SK-N-SH treated with all-trans-retinoic acid at 6 μM for 48 hours (cell line): ENCODE measurements at regions not wholly inside any gene's neighbourhood (a gene's known extent, or its start where the extent isn't known, plus 50 kb on each side); places are given as distances from the start of the nearest gene placed in this dataset.
A peak's percentile ranks its signal among the peaks of the same experiment; 100 is the strongest.

Source experiments
- ATAC-seq: fragments of 200-7000 bp; cut with Tn5 transposase; 3 replicates; pipeline ENCODE4 v1.9.1; 2020; ENCODE audit warnings: mild to moderate bottlenecking, moderate library complexity
- ARNTL ChIP-seq: fragments of 450-650 bp; formaldehyde crosslinking; IDR thresholded peaks from 2 replicates; pipeline ENCODE4 v1.5.0; 2020; ENCODE audit warnings: low read depth, mild to moderate bottlenecking, moderate library complexity, borderline replicate concordance
- BACH2 ChIP-seq: fragments of 250-450 bp; sonication (Bioruptor Pico); IDR thresholded peaks from 2 replicates; pipeline ENCODE4 v1.9.0; 2021; ENCODE audit warnings: mild to moderate bottlenecking, borderline replicate concordance
- CSDC2 ChIP-seq: fragments of 250-450 bp; sonication (Bioruptor Pico); IDR thresholded peaks from 2 replicates; pipeline ENCODE4 v1.5.0; 2020; ENCODE audit warnings: mild to moderate bottlenecking, moderate library complexity
- CSRNP3 ChIP-seq: fragments of 250-450 bp; sonication (Bioruptor Pico); IDR thresholded peaks from 2 replicates; pipeline ENCODE4 v1.5.1; 2021; ENCODE audit warnings: mild to moderate bottlenecking, moderate library complexity
- ESRRG ChIP-seq: fragments of 250-450 bp; sonication (Bioruptor Pico); IDR thresholded peaks from 2 replicates; pipeline ENCODE4 v1.6.1; 2021; ENCODE audit warnings: mild to moderate bottlenecking
- GLIS3 ChIP-seq: fragments of 250-450 bp; sonication (Bioruptor Pico); IDR thresholded peaks from 2 replicates; pipeline ENCODE4 v1.5.0; 2020; ENCODE audit warnings: mild to moderate bottlenecking, moderate library complexity
- ISL1 ChIP-seq: fragments of 250-450 bp; sonication (Bioruptor Pico); IDR thresholded peaks from 2 replicates; pipeline ENCODE4 v2.1.2; 2022; ENCODE audit warnings: mild to moderate bottlenecking, moderate library complexity
- OSR1 ChIP-seq: fragments of 250-450 bp; sonication (Bioruptor Pico); IDR thresholded peaks from 2 replicates; pipeline ENCODE4 v1.8.0; 2022; ENCODE audit warnings: moderate library complexity, mild to moderate bottlenecking, inconsistent platforms
- POU6F1 ChIP-seq: fragments of 250-450 bp; sonication (Bioruptor Pico); IDR thresholded peaks from 2 replicates; pipeline ENCODE4 v1.8.0; 2021; ENCODE audit warnings: low read depth, mild to moderate bottlenecking, moderate library complexity, borderline replicate concordance
- PPARA ChIP-seq: fragments of 250-450 bp; sonication (Bioruptor Pico); IDR thresholded peaks from 2 replicates; pipeline ENCODE4 v1.5.0; 2020; ENCODE audit warnings: mild to moderate bottlenecking, borderline replicate concordance
- SNAI2 ChIP-seq: fragments of 250-450 bp; sonication (Bioruptor Pico); IDR thresholded peaks from 2 replicates; pipeline ENCODE4 v1.5.0; 2020; ENCODE audit warnings: mild to moderate bottlenecking, moderate library complexity
- TCF4 ChIP-seq: fragments of 250-450 bp; sonication (Bioruptor Pico); IDR thresholded peaks from 2 replicates; pipeline ENCODE4 v1.8.0; 2021; ENCODE audit warnings: mild to moderate bottlenecking, moderate library complexity, borderline replicate concordance
- TOX ChIP-seq: fragments of 250-450 bp; sonication (Bioruptor Pico); IDR thresholded peaks from 2 replicates; pipeline ENCODE4 v1.8.0; 2021; ENCODE audit warnings: mild to moderate bottlenecking, moderate library complexity, borderline replicate concordance
- ZFP3 ChIP-seq: fragments of 250-450 bp; sonication (Bioruptor Pico); IDR thresholded peaks from 2 replicates; pipeline ENCODE4 v1.5.0; 2020; ENCODE audit warnings: mild to moderate bottlenecking, moderate library complexity
- ZFP30 ChIP-seq: fragments of 450-650 bp; formaldehyde crosslinking; IDR thresholded peaks from 2 replicates; pipeline ENCODE4 v1.5.0; 2022; ENCODE audit warnings: mild to moderate bottlenecking, moderate library complexity
- ZNF565 ChIP-seq: fragments of 450-650 bp; formaldehyde crosslinking; conservative IDR thresholded peaks from 2 replicates; pipeline ENCODE4 v1.5.0; 2020; ENCODE audit warnings: low read depth, mild to moderate bottlenecking, moderate library complexity
- ZNF70 ChIP-seq: fragments of 450-650 bp; formaldehyde crosslinking; IDR thresholded peaks from 2 replicates; pipeline ENCODE4 v1.5.0; 2020; ENCODE audit warnings: mild to moderate bottlenecking, moderate library complexity
- ZNF8 ChIP-seq: fragments of 450-650 bp; formaldehyde crosslinking; IDR thresholded peaks from 2 replicates; pipeline ENCODE4 v1.5.0; 2020; ENCODE audit warnings: mild to moderate bottlenecking, moderate library complexity
- TF ChIP-seq, protein P1 (sequence below): fragments of 250-450 bp; sonication (Bioruptor Pico); IDR thresholded peaks from 2 replicates; pipeline ENCODE4 v1.5.0; 2020; ENCODE audit warnings: mild to moderate bottlenecking, moderate library complexity

DNA sequence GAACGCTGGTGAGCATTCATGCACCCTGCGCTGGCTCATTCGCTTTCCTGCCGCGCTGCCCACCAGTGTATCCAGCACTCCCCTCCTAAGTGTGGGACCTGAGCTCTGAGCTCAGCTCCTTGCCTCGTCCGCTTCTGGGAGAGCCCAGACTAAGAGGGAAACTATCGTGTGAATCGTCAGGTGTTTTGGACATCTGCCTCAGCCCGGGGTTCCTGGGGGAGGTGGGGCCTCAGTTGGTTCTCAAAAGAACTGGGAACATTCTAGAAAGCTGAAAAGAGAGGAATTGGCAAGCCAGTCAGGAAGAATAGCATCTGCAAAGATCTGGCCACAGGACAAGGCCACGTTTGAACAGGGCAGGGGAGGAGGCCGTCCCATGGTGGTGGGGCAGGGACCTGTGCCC is 205.4 kb upstream of the CIBAR2 start (continued):
- no peak for TF ChIP-seq POU6F1 (CRISPR knock-in tag)
- no peak for TF ChIP-seq PPARA (CRISPR knock-in tag)
- no peak for TF ChIP-seq ZFP3 (CRISPR knock-in tag)

GRCh38 chr16:85319208-85319983 is 207.1 kb upstream of the CIBAR2 start:
- no peak for TF ChIP-seq PPARA (CRISPR knock-in tag)
- ATAC-seq, result no peak

DNA sequence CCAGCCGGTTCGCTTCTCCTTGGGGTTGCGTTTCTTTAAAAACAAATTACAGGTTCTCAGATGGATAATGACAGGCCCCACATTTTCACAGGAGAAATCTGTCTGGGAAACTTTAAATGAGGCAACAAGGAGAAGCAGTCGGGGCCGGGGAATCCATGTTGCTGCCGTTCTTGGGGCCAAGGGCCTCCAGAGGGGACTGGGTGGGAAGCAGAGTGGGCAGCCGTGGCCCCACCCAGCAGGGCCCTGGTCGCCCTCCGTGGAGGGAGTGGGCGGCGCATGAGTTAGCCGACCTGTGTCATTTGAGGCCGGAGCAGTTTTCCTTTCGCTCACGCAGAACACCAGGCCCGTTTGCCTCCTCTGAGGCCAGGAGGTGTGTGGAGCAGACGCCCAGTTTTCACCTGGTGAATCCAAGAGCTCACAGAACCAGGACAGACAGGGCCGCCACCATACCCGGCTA is 207.7 kb upstream of the CIBAR2 start:
- TF ChIP-seq, protein P1, sequence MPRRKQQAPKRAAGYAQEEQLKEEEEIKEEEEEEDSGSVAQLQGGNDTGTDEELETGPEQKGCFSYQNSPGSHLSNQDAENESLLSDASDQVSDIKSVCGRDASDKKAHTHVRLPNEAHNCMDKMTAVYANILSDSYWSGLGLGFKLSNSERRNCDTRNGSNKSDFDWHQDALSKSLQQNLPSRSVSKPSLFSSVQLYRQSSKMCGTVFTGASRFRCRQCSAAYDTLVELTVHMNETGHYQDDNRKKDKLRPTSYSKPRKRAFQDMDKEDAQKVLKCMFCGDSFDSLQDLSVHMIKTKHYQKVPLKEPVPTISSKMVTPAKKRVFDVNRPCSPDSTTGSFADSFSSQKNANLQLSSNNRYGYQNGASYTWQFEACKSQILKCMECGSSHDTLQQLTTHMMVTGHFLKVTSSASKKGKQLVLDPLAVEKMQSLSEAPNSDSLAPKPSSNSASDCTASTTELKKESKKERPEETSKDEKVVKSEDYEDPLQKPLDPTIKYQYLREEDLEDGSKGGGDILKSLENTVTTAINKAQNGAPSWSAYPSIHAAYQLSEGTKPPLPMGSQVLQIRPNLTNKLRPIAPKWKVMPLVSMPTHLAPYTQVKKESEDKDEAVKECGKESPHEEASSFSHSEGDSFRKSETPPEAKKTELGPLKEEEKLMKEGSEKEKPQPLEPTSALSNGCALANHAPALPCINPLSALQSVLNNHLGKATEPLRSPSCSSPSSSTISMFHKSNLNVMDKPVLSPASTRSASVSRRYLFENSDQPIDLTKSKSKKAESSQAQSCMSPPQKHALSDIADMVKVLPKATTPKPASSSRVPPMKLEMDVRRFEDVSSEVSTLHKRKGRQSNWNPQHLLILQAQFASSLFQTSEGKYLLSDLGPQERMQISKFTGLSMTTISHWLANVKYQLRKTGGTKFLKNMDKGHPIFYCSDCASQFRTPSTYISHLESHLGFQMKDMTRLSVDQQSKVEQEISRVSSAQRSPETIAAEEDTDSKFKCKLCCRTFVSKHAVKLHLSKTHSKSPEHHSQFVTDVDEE, result no peak
- TF ChIP-seq SNAI2 (CRISPR knock-in tag), result no peak
- TF ChIP-seq, all 23 proteins: peak for 0
- no peak for ATAC-seq

DNA sequence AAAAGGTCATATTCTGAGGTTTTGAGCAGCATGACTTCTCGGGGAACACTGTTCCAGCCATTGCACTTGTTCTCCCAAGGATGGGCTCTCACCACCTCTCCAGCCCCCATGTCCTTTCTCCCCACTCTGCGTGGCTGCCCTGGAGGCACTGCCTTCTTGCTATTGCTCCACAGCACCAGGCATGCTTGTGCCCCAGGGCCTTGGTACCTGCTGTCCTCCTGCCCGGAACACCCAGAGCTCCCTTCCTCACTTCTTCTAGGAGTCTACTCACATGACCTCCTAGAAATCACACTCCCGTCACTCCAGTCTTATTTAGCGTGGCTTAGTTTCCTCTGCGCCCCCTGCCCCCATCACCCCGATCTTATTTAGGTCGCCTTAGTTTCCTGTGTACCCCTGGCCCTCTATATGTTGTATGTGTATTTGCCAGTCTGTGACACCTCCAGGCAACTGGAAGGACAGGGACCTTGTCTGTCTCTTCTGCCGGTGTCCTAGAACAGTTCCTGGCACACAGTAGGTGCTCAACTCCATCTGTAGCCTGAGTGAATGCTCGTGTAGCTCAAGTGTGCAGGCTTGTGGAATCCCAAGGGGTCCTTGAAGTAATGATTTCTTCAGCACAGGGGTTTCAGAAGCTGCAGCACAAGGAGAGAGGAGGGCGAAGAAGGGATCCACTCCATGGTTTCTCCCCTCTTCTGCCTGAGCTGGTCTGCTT is 208.6 kb upstream of the CIBAR2 start:
- ATAC-seq, result no peak
- no peak for TF ChIP-seq ARNTL (CRISPR knock-in tag)
- TF ChIP-seq GLIS3 (CRISPR knock-in tag), result no peak
- no peak for TF ChIP-seq ESRRG
- TF ChIP-seq TOX (CRISPR knock-in tag), result no peak
- no peak for TF ChIP-seq ZFP30 (CRISPR knock-in tag)
- no peak for TF ChIP-seq ZNF8 (CRISPR knock-in tag)

DNA sequence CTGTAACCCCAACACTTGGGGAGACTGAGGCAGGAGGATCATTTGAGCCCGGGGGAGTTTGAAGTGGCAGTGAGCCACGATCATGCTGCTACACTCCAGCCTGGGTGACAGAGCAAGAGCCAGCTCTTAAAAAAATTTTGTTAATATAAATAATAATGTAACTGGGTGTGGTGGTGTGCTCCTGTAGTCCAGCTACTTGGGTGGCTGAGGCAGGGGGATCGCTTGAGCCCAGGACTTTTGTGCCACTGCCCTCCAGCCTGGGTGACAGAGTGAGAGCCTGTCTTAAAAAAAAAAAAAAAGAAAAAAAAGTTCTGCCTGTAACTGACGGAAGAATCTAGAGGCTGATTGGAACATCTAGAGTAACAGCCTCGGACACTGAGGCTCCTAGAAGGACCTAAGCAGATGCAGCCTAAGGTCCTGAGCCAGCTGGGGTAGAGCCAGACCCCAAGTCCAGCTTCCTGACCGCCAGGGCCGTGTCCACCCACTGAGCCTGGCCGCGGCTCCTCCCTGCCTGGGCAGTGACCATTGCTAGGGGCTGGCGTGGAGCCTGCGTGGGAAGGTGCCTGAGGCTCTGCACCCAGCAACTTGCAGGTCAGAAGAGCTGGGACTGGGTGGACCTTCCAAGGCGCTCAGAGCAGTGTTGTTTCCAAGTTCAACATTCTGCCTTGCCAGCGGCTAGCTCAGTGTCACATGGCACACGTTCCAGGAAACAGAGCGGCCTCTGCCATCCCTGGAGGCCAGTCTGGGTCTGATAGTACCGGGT is 209.4 kb upstream of the CIBAR2 start:
- peak; percentile 87 for ATAC-seq
- TF ChIP-seq CSDC2 (CRISPR knock-in tag) (no peak), GLIS3 (CRISPR knock-in tag) (no peak), BACH2 (CRISPR knock-in tag) (no peak), POU6F1 (CRISPR knock-in tag) (no peak), PPARA (CRISPR knock-in tag) (no peak), TCF4 (CRISPR knock-in tag) (no peak), OSR1 (CRISPR knock-in tag) (no peak), ZFP3 (CRISPR knock-in tag) (no peak), ZFP30 (CRISPR knock-in tag) (no peak), ARNTL (CRISPR knock-in tag) (no peak), ISL1 (no peak), TOX (CRISPR knock-in tag) (no peak), ZNF565 (CRISPR knock-in tag) (no peak), SNAI2 (CRISPR knock-in tag) (no peak), ZNF70 (CRISPR knock-in tag) (no peak), CSRNP3 (CRISPR knock-in tag) (no peak), ESRRG (no peak)
- TF ChIP-seq, protein P1, result no peak
